Stimulated activated CD4-positive, alpha-beta T cell treated with anti-CD3 and anti-CD28 coated beads, TNF-alpha, amount 100 ng/mL, for 24 hours (primary cell): ENCODE measurements at regions not wholly inside any gene's neighbourhood (a gene's known extent, or its start where the extent isn't known, plus 50 kb on each side); places are given as distances from the start of the nearest gene placed in this dataset.
"Not testable (repeated sequence)": the region's sequence is repeated elsewhere in the genome, so short reads cannot be mapped to it uniquely, and the experiment has no call there.

Experiments
- DNase-seq, 3 experiments: peaks; one replicate each; pipeline ENCODE4 v3.0.0-alpha.2; 2020; ENCODE audit warnings: low read depth in 3 of 3

DNA sequence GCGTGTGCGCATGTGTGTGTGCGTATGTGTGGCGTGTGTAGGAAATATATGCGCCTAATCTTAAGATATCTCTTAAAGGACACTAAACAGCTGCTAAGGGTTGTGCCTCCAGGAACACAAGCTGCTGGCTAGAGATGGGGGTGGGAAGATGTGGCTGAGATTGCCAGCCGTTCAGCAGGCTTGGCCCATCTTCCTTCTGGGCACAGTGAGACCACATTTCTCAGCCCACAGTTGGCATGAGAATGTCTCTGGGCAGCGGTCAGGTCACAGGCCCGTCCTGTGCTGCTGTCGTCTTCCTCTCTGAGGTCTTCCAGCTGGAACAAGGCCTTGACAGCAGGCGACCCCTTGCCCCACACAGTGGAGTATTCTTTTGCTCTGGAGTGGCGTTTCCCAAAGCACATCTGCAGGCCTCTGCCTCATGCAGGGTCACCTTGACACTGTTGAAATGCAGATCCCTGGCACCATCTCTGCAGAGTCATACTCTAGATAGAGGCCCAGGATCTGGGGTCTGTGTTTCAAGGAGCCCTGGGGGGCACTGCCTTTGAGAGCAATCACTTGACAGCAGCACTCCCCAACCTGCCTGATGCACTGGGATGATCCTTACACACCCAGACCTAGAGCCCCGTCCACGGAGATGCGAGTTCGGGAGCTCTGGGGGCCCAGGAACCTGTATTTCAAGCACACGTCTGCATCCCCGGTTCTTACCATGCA, 335.5 kb upstream of the SFSWAP start:
- no peak for DNase-seq

GRCh38 chr12:131375972-131376345, 334.9 kb upstream of the SFSWAP start:
- DNase-seq: no peak

DNA sequence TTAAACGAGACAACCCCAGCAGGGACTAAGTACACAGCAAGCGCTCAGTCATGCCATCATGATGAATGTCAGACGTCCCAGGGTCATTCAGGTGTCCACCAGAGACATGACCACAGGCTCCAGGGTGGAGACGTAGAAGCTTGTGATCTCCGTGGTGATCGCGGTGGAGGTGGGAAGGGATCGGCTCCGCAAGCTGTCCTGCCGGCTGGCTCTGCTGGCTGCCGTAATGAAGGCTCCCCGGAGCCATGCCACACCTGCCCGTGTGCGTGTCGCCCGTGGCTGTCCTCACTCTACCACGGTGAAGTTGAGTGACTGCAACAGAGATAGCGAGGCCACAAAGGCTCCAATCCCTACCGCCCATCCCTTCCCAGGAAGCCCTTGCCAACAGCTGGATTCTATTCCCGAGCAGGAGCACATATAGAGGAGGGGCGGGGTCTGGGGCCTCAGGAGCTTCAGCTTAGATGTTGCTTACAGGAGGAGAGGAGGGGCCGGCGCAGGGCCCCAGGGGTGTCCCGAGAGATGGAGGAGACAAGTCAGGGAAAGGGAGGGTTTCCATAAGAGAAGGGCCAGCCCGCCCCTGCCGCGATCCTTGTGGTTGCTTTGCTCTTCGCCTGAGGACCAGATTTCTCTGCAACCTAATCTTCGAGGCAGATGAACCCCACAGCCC, 332.6 kb upstream of the SFSWAP start:
- DNase-seq: no peak

- no peak for DNase-seq
Observed at GRCh38 chr12:131378861-131379665, 331.8 kb upstream of the SFSWAP start.

- DNase-seq: no peak
Observed at GRCh38 chr12:131379738-131380137, 331.2 kb upstream of the SFSWAP start.

GRCh38 chr12:131380220-131380964, 330.5 kb upstream of the SFSWAP start:
- no peak for DNase-seq

DNA sequence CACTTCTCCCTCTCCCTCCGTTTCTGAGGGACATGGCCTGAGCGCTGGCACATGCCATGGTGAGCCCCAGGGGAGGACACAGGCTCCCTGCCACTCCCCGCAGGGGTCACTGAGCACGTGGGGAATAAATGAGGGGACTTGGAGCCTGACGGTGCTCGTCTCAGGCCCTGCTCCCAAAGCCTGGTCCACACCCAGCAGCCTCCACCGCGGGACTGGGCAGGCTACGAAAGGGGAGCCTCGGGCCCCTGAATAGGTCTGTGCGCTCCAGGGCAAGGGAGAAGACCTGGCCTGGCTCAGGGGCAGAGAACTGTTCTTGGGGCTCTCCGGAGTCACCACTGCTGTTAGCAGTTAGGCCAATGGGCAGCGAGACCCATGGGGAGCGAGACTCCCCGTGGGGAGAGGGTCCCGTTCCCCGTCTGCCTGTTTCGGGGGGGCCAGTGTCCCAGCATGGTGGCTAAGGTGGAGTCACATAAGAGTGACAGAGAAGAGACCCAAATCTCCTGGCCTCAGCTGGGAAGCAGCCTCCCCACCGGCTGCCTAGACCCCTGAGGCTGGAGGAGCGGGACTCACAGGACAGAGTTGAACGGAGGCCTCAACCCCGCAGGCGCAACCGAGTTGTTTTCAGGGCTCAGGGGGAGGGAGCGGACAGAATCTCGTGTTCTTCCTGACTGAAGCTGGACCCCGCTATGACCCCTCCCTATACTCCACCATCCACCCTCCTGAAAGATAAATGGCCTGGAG, 329.8 kb upstream of the SFSWAP start:
- no peak for DNase-seq

- no peak for DNase-seq
Observed at GRCh38 chr12:131381716-131382430, 329.0 kb upstream of the SFSWAP start.

DNA sequence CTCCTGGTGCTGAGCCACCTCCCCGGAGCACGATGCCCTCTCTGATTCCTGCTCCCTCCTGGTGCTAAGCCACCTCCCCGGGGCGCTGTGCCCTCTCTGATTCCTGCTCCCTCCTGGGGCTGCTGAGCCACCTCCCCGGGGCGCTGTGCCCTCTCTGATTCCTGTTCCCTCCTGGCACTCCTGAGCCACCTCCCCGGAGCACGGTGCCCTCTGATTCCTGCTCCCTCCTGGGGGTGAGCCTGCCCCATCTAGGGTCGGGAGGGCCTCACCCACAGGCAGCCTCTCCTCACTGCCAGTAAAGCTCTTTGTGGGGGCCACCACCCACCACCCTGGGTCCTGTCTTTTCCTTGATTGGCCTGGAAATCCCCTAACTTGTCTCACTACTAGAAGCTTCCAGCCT, 327.6 kb upstream of the SFSWAP start:
- DNase-seq: no peak

DNA sequence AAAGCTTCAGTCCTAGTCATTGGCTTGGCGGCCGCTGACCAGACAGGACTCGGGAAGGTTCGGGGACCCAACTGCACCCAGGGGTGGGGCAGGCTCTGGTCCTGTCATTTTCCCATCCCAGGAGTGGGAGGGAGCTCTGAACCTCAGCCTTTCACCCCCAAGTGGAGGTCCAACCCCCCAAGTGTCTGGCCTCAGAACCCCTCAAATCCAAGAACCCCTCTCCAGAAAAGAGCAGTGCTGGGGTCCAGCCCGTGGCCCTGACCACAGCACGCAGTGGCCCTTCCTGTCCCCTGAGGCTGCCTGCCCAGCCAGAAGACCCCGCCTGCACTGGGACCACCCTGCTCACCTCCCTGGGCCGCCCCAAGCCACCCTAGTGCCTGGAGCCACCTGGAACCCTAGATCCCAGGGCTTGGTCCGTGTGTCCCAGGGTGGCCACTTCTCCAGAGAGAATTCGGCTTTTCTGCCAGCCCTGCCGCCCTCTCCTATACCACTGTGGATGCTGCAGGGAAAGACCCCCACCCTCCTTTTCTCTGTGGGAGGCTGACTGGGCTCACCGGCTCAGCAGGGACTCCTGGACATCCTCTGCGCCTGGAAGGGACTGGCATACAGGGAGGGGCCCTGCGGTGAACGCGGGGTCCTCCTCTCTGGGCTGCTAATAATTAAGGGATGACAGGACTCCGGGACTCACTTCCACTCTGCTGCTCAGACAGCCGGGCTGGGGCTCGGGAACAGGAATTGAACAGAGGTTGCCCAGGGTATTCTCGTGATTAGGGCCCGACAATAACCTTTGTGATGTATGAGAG, 326.9 kb upstream of the SFSWAP start:
- no peak for DNase-seq

DNA sequence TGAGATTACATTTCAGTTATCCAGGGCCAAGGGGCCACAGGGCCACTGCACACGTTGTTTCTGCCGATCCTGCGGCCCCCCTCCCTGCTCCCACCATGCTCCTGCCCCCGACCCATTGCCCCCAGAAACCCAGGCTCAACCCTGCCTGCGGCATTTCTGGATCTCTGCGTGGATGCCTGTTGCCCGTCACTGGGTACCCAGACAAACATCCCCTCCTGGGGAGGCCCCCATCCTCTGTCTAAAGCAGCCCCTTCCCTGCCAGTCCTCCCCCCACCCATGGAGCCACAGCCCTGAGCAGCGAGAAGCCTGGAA, 326.4 kb upstream of the SFSWAP start:
- no peak for DNase-seq

DNA sequence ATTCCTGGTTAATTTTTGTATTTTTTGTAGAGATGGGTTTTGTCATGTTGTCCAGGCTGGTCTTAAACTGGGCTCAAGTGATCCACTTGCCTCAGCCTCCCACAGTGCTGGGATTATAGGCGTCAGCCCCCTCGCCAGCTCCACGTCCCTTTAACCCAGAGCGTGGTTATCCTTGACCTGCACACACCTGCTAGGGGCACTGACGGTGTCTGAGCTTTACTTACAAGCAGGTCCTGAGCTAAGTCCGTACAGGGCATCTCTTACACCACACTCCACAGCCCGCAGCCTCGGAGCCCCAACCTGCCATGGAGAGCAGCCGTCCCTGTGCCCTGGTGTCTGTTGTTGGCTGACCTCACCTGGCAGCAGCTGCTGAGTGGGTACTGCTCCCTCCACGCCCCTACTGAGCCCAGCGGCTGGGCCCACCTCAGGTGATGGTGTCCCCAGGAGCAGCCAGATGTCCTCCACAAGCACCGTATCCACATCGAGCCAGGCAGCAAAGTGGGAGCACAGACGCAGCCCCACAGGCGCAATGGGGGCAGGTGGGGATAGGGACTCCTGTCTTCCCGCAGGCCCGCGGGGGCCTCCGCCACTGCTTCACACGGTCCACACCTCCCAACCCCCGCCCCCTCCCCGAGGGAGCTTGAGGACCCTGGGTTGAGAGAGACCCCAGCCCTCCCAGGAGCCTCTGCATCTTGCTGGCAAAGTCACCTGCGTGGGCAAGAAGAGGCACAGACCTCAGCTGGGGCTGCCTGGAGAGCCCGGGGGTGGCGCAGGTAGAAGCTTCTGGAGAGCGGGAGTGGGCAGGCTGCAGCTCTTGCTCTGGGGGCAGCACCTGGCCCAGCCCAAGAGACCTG, 325.4 kb upstream of the SFSWAP start:
- no peak for DNase-seq

- no peak for DNase-seq
Observed at GRCh38 chr12:131386167-131386521, 324.7 kb upstream of the SFSWAP start.

GRCh38 chr12:131386781-131387180, 324.1 kb upstream of the SFSWAP start:
- DNase-seq: no peak

DNA sequence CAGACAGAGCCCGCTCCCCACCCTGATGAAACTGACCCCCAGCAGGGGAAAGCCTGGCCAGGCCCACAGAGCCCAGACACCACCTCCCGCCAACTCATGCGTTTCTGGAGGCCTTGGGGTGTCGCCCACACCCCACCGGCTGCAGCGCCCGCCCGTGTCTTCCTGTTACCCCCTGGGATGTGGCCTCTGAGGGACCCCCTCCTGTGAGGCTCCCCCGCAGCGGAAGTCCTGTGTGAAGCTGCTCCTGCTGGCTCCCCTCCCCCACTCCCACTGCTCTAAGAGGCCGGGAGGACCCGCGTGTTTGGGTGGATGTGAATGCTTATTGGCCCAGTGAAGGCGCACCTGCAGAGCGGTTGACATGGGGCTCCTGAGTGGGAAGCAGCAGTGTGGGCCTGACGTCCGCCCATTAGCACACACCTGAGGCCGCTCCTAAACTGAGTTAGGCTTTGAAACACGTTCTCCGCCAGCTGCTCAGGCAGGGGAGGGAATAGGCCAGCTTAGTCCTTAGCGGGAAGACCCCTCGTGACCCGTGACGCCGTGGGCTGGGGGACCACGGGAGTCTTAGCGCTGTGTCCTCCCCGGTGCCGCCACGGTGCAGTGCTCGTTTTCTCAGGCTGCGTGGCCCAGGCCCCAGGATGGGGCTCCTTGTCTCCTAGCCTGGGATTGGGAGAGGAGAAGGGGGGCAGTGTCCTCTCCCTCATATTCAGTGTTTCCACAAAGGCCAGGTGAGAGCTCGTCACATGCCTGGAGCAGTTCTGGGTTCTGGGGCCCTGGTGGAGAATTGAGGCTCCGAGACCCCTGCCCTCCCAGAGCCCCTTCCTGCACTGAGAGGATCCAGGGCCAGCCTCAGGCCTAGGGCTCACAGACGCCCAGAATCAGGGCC, 323.4 kb upstream of the SFSWAP start:
- no peak for DNase-seq

GRCh38 chr12:131388164-131389053, 322.5 kb upstream of the SFSWAP start:
- DNase-seq: not testable (repeated sequence)
